IMR-90 (cell line): ENCODE measurements at regions not wholly inside any gene's neighbourhood (a gene's known extent, or its start where the extent isn't known, plus 50 kb on each side); places are given as distances from the start of the nearest gene placed in this dataset.

Source experiments
- ATAC-seq: fragments of 200-7000 bp; cut with Tn5 transposase; 2 replicates; pipeline ENCODE4 v1.9.1; 2020; ENCODE audit warnings: low read depth, mild to moderate bottlenecking, moderate library complexity
- BruUV-seq: library from RNA; stranded (reverse); fragments of 400-500 nt; replicated peaks from 2 replicates; lab custom pipeline; 2021; lab: Mats Ljungman, UMichigan
- CTCF ChIA-PET: fragments of 300-600 bp; formaldehyde crosslinking; extraction: SDS; loops from one replicate; lab custom pipeline; 2021; ENCODE audit warnings: antibody characterized with exemption; lab: Yijun Ruan, JAX
- POLR2A ChIA-PET: fragments of 300-600 bp; sonication (Branson Sonifier 250); formaldehyde crosslinking; loops from one replicate; lab custom pipeline; 2022; ENCODE audit warnings: antibody characterized with exemption; ENCODE audit not compliant: unreplicated experiment; lab: Charles Lee
- DNase-seq: peaks from one replicate; pipeline ENCODE4 v3.0.0; 2013
- H2AFZ ChIP-seq: replicated peaks from 2 replicates; pipeline ENCODE3; 2013; ENCODE audit warnings: low read length, mild to moderate bottlenecking; ENCODE audit not compliant: poor library complexity
- H2AK5ac ChIP-seq: 2 replicates; pipeline ENCODE4 v1.6.1; 2013; ENCODE audit warnings: low read depth, low read length, inconsistent platforms
- H2AK9ac ChIP-seq: replicated peaks from 2 replicates; pipeline ENCODE3; 2013; ENCODE audit warnings: mild to moderate bottlenecking, low read depth, low read length, moderate library complexity; ENCODE audit not compliant: poor library complexity
- H2BK120ac ChIP-seq: 2 replicates; pipeline ENCODE4 v1.6.1; 2013; ENCODE audit warnings: low read depth, low read length, inconsistent platforms
- H2BK15ac ChIP-seq: 3 replicates; pipeline ENCODE4 v1.6.1; 2013; ENCODE audit warnings: low read depth, low read length, inconsistent platforms
- H2BK20ac ChIP-seq: 2 replicates; pipeline ENCODE4 v1.6.1; 2013; ENCODE audit warnings: low read depth, mild to moderate bottlenecking, inconsistent platforms, low read length, moderate library complexity
- H2BK5ac ChIP-seq: 2 replicates; pipeline ENCODE4 v1.6.1; 2013; ENCODE audit warnings: mild to moderate bottlenecking, low read depth, low read length, inconsistent platforms; ENCODE audit not compliant: poor library complexity, severe bottlenecking
- H3K14ac ChIP-seq: replicated peaks from 2 replicates; pipeline ENCODE4 v1.6.1; 2013; ENCODE audit warnings: low read depth, low read length, inconsistent platforms
- H3K18ac ChIP-seq: 2 replicates; pipeline ENCODE4 v1.6.1; 2013; ENCODE audit warnings: low read depth, low read length, control low read depth
- H3K23ac ChIP-seq: 2 replicates; pipeline ENCODE4 v1.6.1; 2013; ENCODE audit warnings: low read depth, low read length, inconsistent platforms
- H3K27ac ChIP-seq: 2 replicates; pipeline ENCODE4 v1.5.1; 2013; ENCODE audit warnings: mild to moderate bottlenecking, control low read depth, low read length; ENCODE audit not compliant: insufficient read depth
- H3K27me3 ChIP-seq: 2 replicates; pipeline ENCODE4 v1.6.1; 2013; ENCODE audit warnings: low read length; ENCODE audit not compliant: control insufficient read depth, insufficient read depth
- H3K36me3 ChIP-seq: 2 replicates; pipeline ENCODE4 v1.6.1; 2013; ENCODE audit warnings: low read length, mixed read lengths; ENCODE audit not compliant: control insufficient read depth, insufficient read depth
- H3K4ac ChIP-seq: 2 replicates; pipeline ENCODE4 v1.6.1; 2013; ENCODE audit warnings: low read depth, low read length, inconsistent platforms
- H3K4me1 ChIP-seq: 2 replicates; pipeline ENCODE4 v1.6.1; 2013; ENCODE audit warnings: low read length, mixed read lengths; ENCODE audit not compliant: control insufficient read depth, insufficient read depth
- H3K4me2 ChIP-seq: 2 replicates; pipeline ENCODE4 v1.6.1; 2013; ENCODE audit warnings: low read depth, mild to moderate bottlenecking, control low read depth, low read length, moderate library complexity
- H3K4me3 ChIP-seq: 2 replicates; pipeline ENCODE4 v1.5.1; 2013; ENCODE audit warnings: low read depth, mild to moderate bottlenecking, control low read depth, low read length, moderate library complexity; ENCODE audit not compliant: insufficient read depth
- H3K56ac ChIP-seq: 2 replicates; pipeline ENCODE4 v1.6.1; 2013; ENCODE audit warnings: low read length, inconsistent platforms; ENCODE audit not compliant: insufficient read depth; ENCODE audit errors: extremely low read depth
- H3K79me1 ChIP-seq, 2 experiments: 2 replicates each; pipeline ENCODE4 v1.6.1; 2013; ENCODE audit warnings: low read length in 2 of 2, inconsistent platforms in 1 of 2, low read depth in 1 of 2
- H3K9ac ChIP-seq: 2 replicates; pipeline ENCODE4 v1.6.1; 2013; ENCODE audit warnings: low read depth, low read length, control low read depth
- H3K9me1 ChIP-seq: 2 replicates; pipeline ENCODE4 v1.6.1; 2013; ENCODE audit warnings: low read length, inconsistent platforms; ENCODE audit not compliant: insufficient read depth
- H3K9me3 ChIP-seq: 2 replicates; pipeline ENCODE4 v1.6.1; 2013; ENCODE audit warnings: low read length; ENCODE audit not compliant: control insufficient read depth, insufficient read depth
- H4K20me1 ChIP-seq: 2 replicates; pipeline ENCODE4 v1.6.1; 2013; ENCODE audit warnings: low read length, inconsistent platforms; ENCODE audit not compliant: insufficient read depth
- H4K5ac ChIP-seq: 2 replicates; pipeline ENCODE4 v1.6.1; 2013; ENCODE audit warnings: mild to moderate bottlenecking, low read depth, low read length, control low read depth
- H4K8ac ChIP-seq, 2 experiments: 2 replicates each; pipeline ENCODE4 v1.6.1; 2013; ENCODE audit warnings: low read depth in 2 of 2, low read length in 2 of 2, control low read depth in 1 of 2, inconsistent platforms in 1 of 2
- H4K91ac ChIP-seq: 2 replicates; pipeline ENCODE4 v1.6.1; 2013; ENCODE audit warnings: low read depth, low read length, inconsistent platforms; ENCODE audit not compliant: insufficient read depth
- FOS ChIP-seq: fragments of 150-350 bp; IDR thresholded peaks from 2 replicates; pipeline ENCODE4 v1.6.1; 2016; ENCODE audit warnings: low read depth, low read length
- MXI1 ChIP-seq: IDR thresholded peaks from 2 replicates; pipeline ENCODE4 v1.6.1; 2012; ENCODE audit warnings: low read depth, mild to moderate bottlenecking, low read length, moderate library complexity, borderline replicate concordance
- RAD21 ChIP-seq: IDR thresholded peaks from 2 replicates; pipeline ENCODE4 v1.6.1; 2012; ENCODE audit warnings: low read length, improper control_type of control experiment
- RCOR1 ChIP-seq: IDR thresholded peaks from 2 replicates; pipeline ENCODE4 v1.6.1; 2012; ENCODE audit warnings: mild to moderate bottlenecking, low read length, improper control_type of control experiment; ENCODE audit not compliant: insufficient replicate concordance
- SMC3 ChIP-seq: fragments of 150-350 bp; IDR thresholded peaks from 2 replicates; pipeline ENCODE4 v1.6.1; 2016; ENCODE audit warnings: low read depth, mild to moderate bottlenecking, antibody characterized with exemption, low read length, moderate library complexity
- dilution Hi-C: fragments of 300-500 bp; cut with HindIII; formaldehyde crosslinking; loops from one replicate; pipeline ENCODE4 v1.14.3; 2018; ENCODE audit warnings: low sequenced_read_pairs; ENCODE audit not compliant: unreplicated experiment
- in situ Hi-C: fragments of 300-500 bp; cut with MboI; formaldehyde crosslinking; loops from 3 replicates; pipeline ENCODE4 v1.14.3; 2019; ENCODE audit warnings: low sequenced_read_pairs, inconsistent platforms, mixed read lengths
- intact Hi-C: fragments of 100-400 bp; cut with micrococcal nuclease; formaldehyde crosslinking; loops from 2 replicates; pipeline ENCODE4 v1.10.0; 2022

DNA sequence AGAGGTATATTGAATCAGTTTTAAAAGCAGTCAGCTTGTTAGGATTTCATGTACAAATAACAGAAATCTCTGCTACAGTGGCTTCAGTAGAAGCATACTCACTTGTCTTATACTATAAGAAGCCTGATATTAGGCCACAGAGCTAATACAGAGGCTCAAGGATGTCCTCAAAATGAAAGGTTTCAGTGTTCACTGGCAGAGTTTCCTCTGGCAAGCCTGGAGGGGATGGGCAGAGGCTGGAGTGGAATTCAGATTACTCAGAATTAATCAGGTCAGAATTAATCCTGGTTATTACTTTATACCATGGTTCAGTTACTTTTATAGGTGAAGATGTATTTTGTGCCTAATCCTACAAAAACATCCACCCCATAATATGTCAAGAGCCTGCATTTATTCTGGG is 520.5 kb downstream of the USP25 start:
- intact Hi-C loops, result no loop called here
- dilution Hi-C loops, result no loop called here
- no peak overlapping the region for H3K4ac ChIP-seq
- no peak overlapping the region for H3K4me3 ChIP-seq
- H3K27me3 ChIP-seq, result no peaks in the 10 kb centered on the region
- no peaks in the 10 kb centered on the region for H3K4me1 ChIP-seq
- H2BK5ac ChIP-seq, result no peak overlapping the region
- H3K4me2 ChIP-seq, result no peak overlapping the region
- H3K14ac ChIP-seq, result no peak overlapping the region
- no peak for ATAC-seq
- no peak overlapping the region for H2BK15ac ChIP-seq
- H4K8ac ChIP-seq, result no peak overlapping the region
- H4K20me1 ChIP-seq, result no peaks in the 10 kb centered on the region
- no peak overlapping the region for H3K18ac ChIP-seq
- TF ChIP-seq RAD21, result no peak
- no peak for TF ChIP-seq RCOR1
- no peak for TF ChIP-seq SMC3
- no peak for TF ChIP-seq FOS
- no peak for TF ChIP-seq MXI1
- no peaks in the 10 kb centered on the region for H3K9me3 ChIP-seq
- no peak overlapping the region for H2BK120ac ChIP-seq
- BruUV-seq, result no TSS peak
- H3K56ac ChIP-seq, result no peak overlapping the region
- no peaks in the 10 kb centered on the region for H3K79me1 ChIP-seq
- no peak overlapping the region for H3K27ac ChIP-seq
- H2AFZ ChIP-seq, result no peak overlapping the region
- H4K5ac ChIP-seq, result no peak overlapping the region
- POLR2A ChIA-PET, result no interaction called here
- no peak overlapping the region for H2AK5ac ChIP-seq
- no peak for DNase-seq
- no peaks in the 10 kb centered on the region for H3K9me1 ChIP-seq
- no peak overlapping the region for H3K23ac ChIP-seq
- H4K91ac ChIP-seq, result no peak overlapping the region
- CTCF ChIA-PET, result no interaction called here
- in situ Hi-C loops, result no loop called here
- H3K9ac ChIP-seq, result no peak overlapping the region
- H2AK9ac ChIP-seq, result no peak overlapping the region
- no peaks in the 10 kb centered on the region for H3K36me3 ChIP-seq
- no peak overlapping the region for H2BK20ac ChIP-seq
